PC-3 (cell line): ENCODE measurements at regions not wholly inside any gene's neighbourhood (a gene's known extent, or its start where the extent isn't known, plus 50 kb on each side); places are given as distances from the start of the nearest gene placed in this dataset.

Experiments
- ATAC-seq: fragments of 200-7000 bp; cut with Tn5 transposase; 2 replicates; pipeline ENCODE4 v1.9.1; 2020; ENCODE audit warnings: mild to moderate bottlenecking, moderate library complexity
- BruUV-seq: library from RNA; stranded (reverse); fragments of 400-500 nt; replicated peaks from 2 replicates; lab custom pipeline; 2021; lab: Mats Ljungman, UMichigan
- CTCF ChIA-PET: fragments of 300-600 bp; sonication (Branson Sonifier 250); formaldehyde crosslinking; loops from one replicate; lab custom pipeline; 2022; ENCODE audit warnings: antibody characterized with exemption; lab: Charles Lee
- POLR2A ChIA-PET: fragments of 300-600 bp; sonication (Branson Sonifier 250); formaldehyde crosslinking; loops from one replicate; lab custom pipeline; 2022; ENCODE audit warnings: antibody characterized with exemption; ENCODE audit not compliant: unreplicated experiment; lab: Charles Lee
- DNase-seq: peaks from one replicate; pipeline ENCODE4 v3.0.0-alpha.2; 2015
- H2AFZ ChIP-seq: fragments of 300-600 bp; sonication (generic); 2 replicates; pipeline ENCODE4 v1.6.0; 2016; ENCODE audit warnings: antibody characterized with exemption, low read length
- H3F3A ChIP-seq: fragments of 300-600 bp; sonication (generic); one replicate; pipeline ENCODE4 v1.6.0; 2017; ENCODE audit warnings: antibody characterized with exemption, low read length, control low read depth, mild to moderate bottlenecking; ENCODE audit not compliant: unreplicated experiment
- H3K27ac ChIP-seq: fragments of 300-600 bp; sonication (generic); 2 replicates; pipeline ENCODE4 v1.5.1; 2016; ENCODE audit warnings: mild to moderate bottlenecking, low read length
- H3K27me3 ChIP-seq: fragments of 300-600 bp; sonication (generic); 2 replicates; pipeline ENCODE4 v1.6.1; 2016; ENCODE audit warnings: low read length, mixed read lengths
- H3K36me3 ChIP-seq: fragments of 300-600 bp; sonication (generic); 2 replicates; pipeline ENCODE4 v1.6.1; 2016; ENCODE audit warnings: low read depth, mixed run types, low read length, mixed read lengths
- H3K4me1 ChIP-seq: fragments of 300-600 bp; sonication (generic); 2 replicates; pipeline ENCODE4 v1.5.1; 2016; ENCODE audit warnings: low read length; ENCODE audit not compliant: insufficient read depth
- H3K4me2 ChIP-seq: fragments of 300-600 bp; sonication (generic); 2 replicates; pipeline ENCODE4 v1.6.0; 2016; ENCODE audit warnings: low read length
- H3K4me3 ChIP-seq: fragments of 300-600 bp; sonication (generic); 2 replicates; pipeline ENCODE4 v1.5.1; 2016; ENCODE audit warnings: mild to moderate bottlenecking, low read length, mixed read lengths
- H3K79me2 ChIP-seq: fragments of 300-600 bp; sonication (generic); 2 replicates; pipeline ENCODE4 v1.6.1; 2017; ENCODE audit warnings: low read length, mixed read lengths
- H3K9ac ChIP-seq: fragments of 300-600 bp; sonication (generic); 2 replicates; pipeline ENCODE4 v1.6.0; 2016; ENCODE audit warnings: mild to moderate bottlenecking, low read length
- H3K9me2 ChIP-seq: fragments of 300-600 bp; sonication (generic); replicated peaks from 2 replicates; pipeline ENCODE4 v1.6.1; 2016; ENCODE audit warnings: mixed run types, low read length, mixed read lengths
- H3K9me3 ChIP-seq: fragments of 300-600 bp; sonication (generic); 2 replicates; pipeline ENCODE4 v1.6.1; 2016; ENCODE audit warnings: low read length, mixed read lengths
- H4K20me1 ChIP-seq: fragments of 300-600 bp; sonication (generic); 2 replicates; pipeline ENCODE4 v1.6.1; 2016; ENCODE audit warnings: low read length, mixed read lengths
- EZH2 ChIP-seq: fragments of 300-600 bp; sonication (generic); IDR thresholded peaks from one replicate; pipeline ENCODE4 v1.6.1; 2017; ENCODE audit warnings: antibody characterized with exemption, mild to moderate bottlenecking, low read length; ENCODE audit not compliant: unreplicated experiment
- EZH2phosphoT487 ChIP-seq: fragments of 300-600 bp; sonication (generic); IDR thresholded peaks from 2 replicates; pipeline ENCODE4 v1.6.1; 2018; ENCODE audit warnings: mild to moderate bottlenecking, antibody characterized with exemption, low read length, borderline replicate concordance
- intact Hi-C: fragments of 100-400 bp; cut with micrococcal nuclease; formaldehyde crosslinking; loops from 2 replicates; pipeline ENCODE4 v1.9.0; 2023
- TF ChIP-seq, protein P1 (sequence below): fragments of 300-600 bp; sonication (generic); conservative IDR thresholded peaks from 2 replicates; pipeline ENCODE4 v1.5.1; 2017; ENCODE audit warnings: antibody characterized with exemption, low read depth, mild to moderate bottlenecking, low read length

DNA sequence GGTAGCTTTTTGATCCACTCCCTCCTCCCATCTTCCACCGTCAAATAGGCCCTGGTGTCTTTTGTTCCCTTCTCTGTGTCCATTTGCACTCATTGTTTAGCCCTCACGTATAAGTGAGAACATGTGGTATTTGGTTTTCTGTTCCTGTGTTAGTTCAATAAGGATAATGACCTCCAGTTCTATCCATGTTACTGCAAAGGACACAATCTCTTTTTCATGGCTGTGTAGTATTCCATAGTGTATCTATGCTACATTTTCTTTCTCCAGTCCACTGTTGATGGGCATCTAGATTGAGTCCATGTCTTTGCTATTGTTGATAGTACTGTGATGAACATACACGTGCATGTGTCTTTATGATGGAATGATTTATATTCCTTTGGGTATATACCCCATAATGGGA, 136.0 kb upstream of the USP29 start:
- H4K20me1 ChIP-seq = no peaks in the 10 kb centered on the region
- CTCF ChIA-PET = no interaction called here
- H2AFZ ChIP-seq = no peak overlapping the region
- H3K36me3 ChIP-seq = no peaks in the 10 kb centered on the region
- no peaks in the 10 kb centered on the region for H3F3A ChIP-seq
- H3K4me3 ChIP-seq = no peak overlapping the region
- no peaks in the 10 kb centered on the region for H3K79me2 ChIP-seq
- 0 out of 2 replicates have a peak, but pooled peaks cover 4% of the 10 kb centered on the region for H3K27me3 ChIP-seq
- peaks cover 17% of the 10 kb centered on the region for H3K9me3 ChIP-seq
- intact Hi-C loops = no loop called here
- no peak overlapping the region for H3K9ac ChIP-seq
- no peak overlapping the region for H3K27ac ChIP-seq
- H3K9me2 ChIP-seq = no peaks in the 10 kb centered on the region
- no peak for DNase-seq
- POLR2A ChIA-PET = no interaction called here
- H3K4me2 ChIP-seq = no peak overlapping the region
- no peaks in the 10 kb centered on the region for H3K4me1 ChIP-seq
- no peak for ATAC-seq
- BruUV-seq = no TSS peak
- TF ChIP-seq EZH2phosphoT487 = no peak
- TF ChIP-seq, protein P1, sequence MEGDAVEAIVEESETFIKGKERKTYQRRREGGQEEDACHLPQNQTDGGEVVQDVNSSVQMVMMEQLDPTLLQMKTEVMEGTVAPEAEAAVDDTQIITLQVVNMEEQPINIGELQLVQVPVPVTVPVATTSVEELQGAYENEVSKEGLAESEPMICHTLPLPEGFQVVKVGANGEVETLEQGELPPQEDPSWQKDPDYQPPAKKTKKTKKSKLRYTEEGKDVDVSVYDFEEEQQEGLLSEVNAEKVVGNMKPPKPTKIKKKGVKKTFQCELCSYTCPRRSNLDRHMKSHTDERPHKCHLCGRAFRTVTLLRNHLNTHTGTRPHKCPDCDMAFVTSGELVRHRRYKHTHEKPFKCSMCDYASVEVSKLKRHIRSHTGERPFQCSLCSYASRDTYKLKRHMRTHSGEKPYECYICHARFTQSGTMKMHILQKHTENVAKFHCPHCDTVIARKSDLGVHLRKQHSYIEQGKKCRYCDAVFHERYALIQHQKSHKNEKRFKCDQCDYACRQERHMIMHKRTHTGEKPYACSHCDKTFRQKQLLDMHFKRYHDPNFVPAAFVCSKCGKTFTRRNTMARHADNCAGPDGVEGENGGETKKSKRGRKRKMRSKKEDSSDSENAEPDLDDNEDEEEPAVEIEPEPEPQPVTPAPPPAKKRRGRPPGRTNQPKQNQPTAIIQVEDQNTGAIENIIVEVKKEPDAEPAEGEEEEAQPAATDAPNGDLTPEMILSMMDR = no peak
- no peak for TF ChIP-seq EZH2

DNA sequence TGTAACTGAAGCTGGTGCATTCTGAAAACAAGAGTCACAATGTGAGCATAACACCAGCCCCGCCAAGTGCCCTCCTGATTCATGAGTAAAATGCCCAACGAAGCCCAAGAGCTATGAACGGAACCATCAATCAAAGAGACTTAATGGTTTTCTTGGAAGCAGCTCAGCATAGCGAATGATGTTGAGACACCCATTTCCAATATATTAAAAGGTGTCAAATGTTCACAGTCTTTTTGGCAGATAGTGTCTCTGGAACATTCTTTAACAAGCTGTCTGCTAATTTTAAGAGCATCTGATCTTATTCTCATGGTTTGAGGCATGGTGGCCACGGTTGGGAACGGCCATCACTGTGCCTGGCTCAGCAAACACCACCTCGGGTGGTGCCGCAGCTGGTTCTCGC, 133.4 kb upstream of the USP29 start:
- ChIA-PET POLR2A (no interaction called here), CTCF (no interaction called here)
- Histone ChIP-seq H4K20me1 (no peaks in the 10 kb centered on the region), H3K27me3 (0 out of 2 replicates have a peak, but pooled peaks cover 4% of the 10 kb centered on the region), H3K4me1 (no peaks in the 10 kb centered on the region), H3F3A (no peaks in the 10 kb centered on the region), H2AFZ (no peak overlapping the region), H3K79me2 (no peaks in the 10 kb centered on the region), H3K4me2 (no peak overlapping the region), H3K9ac (no peak overlapping the region), H3K36me3 (no peaks in the 10 kb centered on the region), H3K4me3 (no peak overlapping the region), H3K27ac (no peak overlapping the region), H3K9me3 (peaks cover 26% of the 10 kb centered on the region), H3K9me2 (no peaks in the 10 kb centered on the region)
- BruUV-seq = no TSS peak
- intact Hi-C loops = no loop called here
- DNase-seq = no peak
- no peak for ATAC-seq
- TF ChIP-seq, protein P1 = no peak

DNA sequence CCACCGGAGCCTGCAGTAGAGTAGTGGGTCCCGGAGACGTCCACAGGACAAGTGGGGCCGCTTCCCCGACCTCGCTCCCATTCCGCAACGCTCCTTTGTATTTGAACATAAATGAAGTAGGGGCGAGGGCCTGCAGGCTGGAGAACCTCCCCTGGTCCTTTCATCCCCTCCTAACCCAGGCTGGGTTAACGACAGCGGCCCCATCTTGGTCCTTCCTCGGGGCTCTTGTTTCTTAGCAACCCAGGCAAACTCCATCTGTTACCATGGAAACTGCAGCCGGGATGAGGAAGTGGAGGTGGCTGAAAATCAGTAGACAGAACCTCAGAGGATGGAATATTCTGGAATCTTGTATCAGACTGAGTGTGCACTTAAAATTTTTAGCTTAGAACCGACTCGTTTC, 132.6 kb upstream of the USP29 start:
- H3K27me3 ChIP-seq = no peaks in the 10 kb centered on the region
- TF ChIP-seq EZH2 (no peak), EZH2phosphoT487 (no peak)
- TF ChIP-seq, protein P1 = no peak
- H3K9me2 ChIP-seq = no peaks in the 10 kb centered on the region
- peaks cover 23% of the 10 kb centered on the region for H3K9me3 ChIP-seq
- H3K4me3 ChIP-seq = no peak overlapping the region
- H3K9ac ChIP-seq = no peak overlapping the region
- no peaks in the 10 kb centered on the region for H4K20me1 ChIP-seq
- ChIA-PET POLR2A (no interaction called here), CTCF (no interaction called here)
- H3K79me2 ChIP-seq = no peaks in the 10 kb centered on the region
- H3F3A ChIP-seq = no peaks in the 10 kb centered on the region
- no peaks in the 10 kb centered on the region for H3K36me3 ChIP-seq
- no peak overlapping the region for H3K27ac ChIP-seq
- intact Hi-C loops = no loop called here
- no peak for ATAC-seq
- no peak overlapping the region for H2AFZ ChIP-seq
- BruUV-seq = no TSS peak
- H3K4me1 ChIP-seq = no peaks in the 10 kb centered on the region
- H3K4me2 ChIP-seq = no peak overlapping the region
- no peak for DNase-seq
